HT1080 (cell line): ENCODE measurements at regions not wholly inside any gene's neighbourhood (a gene's known extent, or its start where the extent isn't known, plus 50 kb on each side); places are given as distances from the start of the nearest gene placed in this dataset.
A peak's percentile ranks its signal among the peaks of the same experiment; 100 is the strongest.

Experiments
- DNase-seq: peaks from one replicate; pipeline ENCODE4 v3.0.0-alpha.2; 2015; ENCODE audit warnings: low read depth

DNA sequence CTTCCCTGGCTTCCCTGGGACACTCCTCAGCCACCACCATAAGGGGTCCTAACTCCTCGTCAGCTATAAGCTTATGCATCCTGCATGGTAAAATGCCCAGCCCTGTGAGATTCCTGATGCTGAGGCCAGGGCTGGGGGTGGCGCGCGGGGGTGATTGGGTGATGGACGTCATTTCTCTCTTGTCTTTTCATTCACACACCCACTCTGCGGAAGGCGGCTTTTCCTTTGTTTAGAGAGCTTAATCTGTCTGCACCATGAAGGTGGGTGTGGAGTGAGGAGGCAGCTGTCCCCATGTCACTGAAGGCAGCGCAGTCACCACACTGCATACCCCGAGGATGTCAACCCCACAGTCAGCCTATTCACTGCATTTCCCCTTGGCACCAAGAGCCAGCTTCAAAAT, 110.0 kb upstream of the NSMCE3 start:
- DNase-seq = no peak

DNA sequence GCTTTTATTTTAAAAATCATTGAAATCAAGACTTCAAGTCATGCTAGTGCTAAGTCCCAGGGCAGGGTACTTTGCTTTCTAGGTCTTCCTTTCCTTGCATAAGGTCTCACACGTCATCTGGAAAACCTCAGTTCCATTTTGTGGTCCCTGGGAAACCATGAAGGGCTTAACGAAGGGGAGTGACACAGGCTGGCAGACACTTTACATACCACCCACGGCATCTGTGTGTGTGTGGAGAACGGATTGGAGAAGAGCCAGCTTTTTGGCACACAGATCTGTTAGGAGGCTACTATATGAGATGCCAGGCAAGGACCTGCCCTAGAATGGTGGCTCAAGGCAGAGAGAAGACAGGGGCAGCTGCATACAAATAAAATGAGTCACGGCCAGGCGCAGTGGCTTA, 107.5 kb upstream of the NSMCE3 start:
- DNase-seq = no peak

DNA sequence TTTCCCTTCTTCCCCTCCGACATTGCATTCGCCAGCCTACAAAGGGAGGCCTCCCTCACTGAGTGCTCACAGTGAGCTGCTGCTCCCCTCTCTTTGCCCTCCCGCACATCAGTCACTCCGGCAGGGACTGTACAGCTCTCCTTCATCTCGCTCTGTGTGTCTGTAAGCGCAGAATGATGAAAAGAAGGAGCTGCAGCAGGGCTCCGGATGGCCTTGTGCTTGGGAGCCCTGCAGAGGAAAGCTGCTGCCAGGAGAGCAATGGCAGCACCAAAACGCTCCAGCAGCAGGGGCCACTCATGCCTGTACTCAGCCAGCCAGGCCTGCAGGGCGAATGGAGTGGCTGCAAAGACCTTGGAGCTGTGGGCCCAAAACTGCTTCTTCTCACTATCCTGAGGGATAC, 107.0 kb upstream of the NSMCE3 start:
- no peak for DNase-seq

DNA sequence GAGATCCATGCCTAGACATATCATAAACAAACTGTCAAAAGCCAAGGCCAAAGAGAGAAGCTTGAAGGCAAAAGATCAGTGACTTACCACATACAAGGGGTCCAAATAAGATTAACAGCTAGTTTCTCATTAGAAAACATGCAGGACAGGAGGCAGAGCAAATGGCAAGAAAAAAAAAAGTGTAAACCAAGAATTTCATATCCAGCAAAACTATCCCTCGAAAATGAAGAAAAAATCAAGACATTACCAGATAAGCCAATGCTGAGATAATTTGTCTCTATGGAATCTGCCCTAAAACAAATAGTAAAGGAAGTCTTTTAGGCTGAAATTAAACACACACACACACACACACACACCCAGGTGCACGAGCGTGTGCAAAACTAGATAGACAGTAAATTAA, 99.6 kb upstream of the NSMCE3 start:
- DNase-seq = no peak

DNA sequence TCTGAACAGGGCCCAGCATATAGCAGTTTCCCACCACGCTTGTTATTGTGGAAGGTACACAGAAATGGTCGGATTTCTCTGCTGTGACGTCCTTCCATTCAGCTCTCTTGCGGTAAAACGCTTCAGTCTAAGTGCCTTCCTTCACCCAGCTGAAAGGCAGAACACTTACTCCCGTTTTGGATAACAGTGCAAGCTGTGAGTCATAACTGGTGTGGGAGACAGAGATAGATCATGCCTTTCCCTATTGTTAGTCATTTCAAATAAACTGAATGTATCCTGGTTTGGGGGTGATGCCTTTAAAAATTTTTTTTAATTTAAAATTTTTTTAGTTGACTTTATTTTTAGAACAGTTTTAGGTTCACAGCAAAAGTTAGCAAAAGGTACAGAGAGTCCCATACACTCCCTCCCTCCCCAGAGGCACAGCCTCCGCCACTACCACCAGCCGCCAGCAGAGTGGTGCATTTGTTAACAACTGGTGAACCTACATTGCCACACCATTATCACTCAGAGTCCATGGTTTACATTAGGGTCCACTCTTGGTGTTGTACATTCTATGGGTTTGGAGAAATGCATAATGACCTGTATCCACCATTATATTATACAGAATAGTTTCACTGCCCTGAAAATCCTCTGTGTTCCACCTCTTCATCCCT, 94.9 kb upstream of the NSMCE3 start:
- peak; percentile 61 for DNase-seq

DNA sequence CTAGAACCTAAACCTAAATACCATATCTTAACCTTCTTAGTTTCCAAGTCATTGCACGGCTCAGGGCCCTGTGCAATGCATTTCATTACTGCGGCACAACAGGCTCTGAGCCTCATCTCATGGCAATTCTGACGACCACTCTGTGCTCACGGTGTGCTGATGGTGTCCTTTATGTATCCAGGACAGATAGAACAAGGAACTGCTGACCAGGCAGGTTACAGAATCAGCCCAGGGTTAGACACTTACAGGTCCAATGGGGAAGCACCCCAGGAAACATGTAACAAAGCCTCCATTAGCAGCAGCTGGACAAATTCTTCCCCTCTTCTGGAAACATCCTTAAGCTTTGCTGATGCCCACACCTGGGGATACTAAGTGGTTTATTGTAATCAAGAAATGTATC, 91.9 kb upstream of the NSMCE3 start:
- DNase-seq = no peak

DNA sequence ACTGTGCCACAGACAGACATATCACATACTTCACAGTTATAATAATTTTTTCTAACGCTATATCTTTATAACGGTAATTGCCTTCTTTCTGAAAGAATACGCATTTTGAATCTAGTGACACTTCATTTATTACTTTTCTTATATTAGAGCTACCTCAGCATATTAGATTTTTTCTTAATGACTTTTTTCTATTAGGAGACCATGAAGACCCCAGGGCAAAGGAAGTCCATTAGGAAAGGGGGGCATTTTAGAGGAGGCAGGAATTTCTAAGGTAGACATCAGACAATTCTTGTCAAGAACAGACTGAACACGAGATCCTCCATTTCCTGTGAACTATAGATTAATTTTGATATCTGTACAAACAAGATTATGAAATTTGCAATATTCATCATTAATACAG, 90.5 kb upstream of the NSMCE3 start:
- no peak for DNase-seq

DNA sequence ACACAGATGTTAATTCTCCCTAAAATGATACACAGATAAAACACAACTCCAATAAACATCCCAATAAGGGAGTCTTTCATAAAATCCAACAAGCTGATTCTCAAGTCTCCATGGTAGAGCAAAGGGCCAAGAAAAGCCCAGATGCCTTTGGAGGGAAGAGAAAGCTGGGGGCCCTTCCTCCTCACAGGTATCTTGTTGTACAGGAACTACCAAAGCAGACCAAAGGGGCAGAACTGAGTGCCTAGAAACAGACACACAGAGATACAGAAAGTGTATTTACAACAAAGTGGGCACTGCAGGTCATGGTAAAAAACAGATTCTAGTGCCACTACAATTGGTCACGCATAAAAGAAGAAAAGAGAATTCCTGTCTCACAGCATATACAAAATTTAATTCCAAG, 87.2 kb upstream of the NSMCE3 start:
- DNase-seq = no peak

DNA sequence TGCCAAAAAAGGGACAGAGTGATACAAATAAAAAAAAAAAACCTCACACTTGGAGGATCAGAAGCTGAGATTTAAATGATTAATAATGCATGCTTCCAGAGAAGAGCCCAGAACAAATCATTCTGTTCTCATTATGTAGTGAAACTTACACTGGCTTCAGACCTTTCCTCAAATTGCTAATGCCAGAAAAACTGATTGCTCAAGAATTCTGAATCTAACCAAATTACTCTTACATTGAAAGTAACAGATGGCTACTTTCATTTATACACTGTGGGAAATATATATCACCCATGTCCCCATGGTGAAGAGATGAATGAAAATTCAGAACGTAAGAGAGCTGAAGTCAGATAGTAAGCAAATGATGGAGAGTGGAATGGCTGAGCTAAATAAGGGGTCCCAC, 85.9 kb upstream of the NSMCE3 start:
- DNase-seq = no peak

DNA sequence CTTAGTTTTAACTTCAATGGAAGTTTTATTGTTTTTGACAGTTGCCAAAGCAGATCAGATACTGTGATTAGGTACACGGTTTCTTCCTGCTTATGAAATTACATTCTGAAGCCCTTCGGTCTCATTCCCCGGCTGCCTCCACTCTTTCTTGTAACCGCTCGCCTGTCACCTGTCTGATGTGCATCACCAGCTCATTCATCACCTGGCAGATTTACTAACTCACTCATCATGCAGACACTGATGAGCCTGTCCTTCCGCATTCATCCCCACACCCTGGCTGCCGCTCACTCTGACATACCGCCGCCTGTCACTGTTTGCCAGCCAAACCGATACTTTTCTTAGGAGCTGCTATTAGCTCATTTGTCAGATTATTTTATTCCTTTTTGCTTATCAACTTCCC, 82.8 kb upstream of the NSMCE3 start:
- DNase-seq = no peak

DNA sequence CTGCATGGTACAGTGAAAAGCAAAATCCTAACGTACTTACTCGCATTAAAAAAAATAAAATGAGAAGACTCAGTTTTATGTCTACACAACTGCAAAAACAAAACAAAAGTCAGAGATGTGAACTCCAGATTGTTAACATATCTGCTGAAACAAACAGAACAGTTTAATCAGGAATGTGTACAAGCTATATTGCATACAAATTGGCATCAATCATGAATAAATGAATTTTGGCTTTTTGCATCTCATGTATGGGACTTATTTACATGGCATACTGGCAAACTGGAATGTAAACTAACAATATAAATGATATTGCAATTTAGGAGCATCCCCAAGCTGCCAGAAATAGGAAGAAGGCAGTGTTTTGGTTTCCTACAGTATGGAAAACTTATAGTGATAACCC, 79.6 kb upstream of the NSMCE3 start:
- no peak for DNase-seq

DNA sequence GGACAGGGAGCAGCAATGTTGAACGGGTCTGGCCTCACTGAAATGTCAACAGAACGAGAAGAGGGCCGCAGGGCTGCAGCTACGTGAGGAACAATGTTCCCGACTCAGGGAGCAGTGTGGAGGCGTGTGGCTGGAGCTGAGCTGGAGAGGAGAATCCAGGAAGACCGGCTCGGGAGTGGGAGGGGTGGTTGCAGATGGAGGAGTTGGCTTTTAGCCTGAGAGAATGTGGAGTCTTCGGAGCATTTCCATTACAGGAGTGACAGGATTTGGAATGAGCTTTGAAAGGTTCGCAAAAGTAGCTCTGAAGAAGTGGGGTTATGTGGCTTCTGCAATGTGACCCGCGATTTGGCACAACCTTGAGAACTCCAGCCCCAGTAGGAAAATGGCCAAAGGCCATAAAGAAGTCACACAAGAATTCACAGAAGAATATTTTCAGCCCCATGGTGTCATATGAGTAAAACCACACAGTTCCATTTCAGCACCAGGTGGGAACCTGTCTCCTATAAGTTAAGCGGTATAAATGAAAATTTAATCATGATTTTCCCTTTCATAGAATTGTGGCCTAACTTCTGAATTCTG, 78.8 kb upstream of the NSMCE3 start:
- no peak for DNase-seq

DNA sequence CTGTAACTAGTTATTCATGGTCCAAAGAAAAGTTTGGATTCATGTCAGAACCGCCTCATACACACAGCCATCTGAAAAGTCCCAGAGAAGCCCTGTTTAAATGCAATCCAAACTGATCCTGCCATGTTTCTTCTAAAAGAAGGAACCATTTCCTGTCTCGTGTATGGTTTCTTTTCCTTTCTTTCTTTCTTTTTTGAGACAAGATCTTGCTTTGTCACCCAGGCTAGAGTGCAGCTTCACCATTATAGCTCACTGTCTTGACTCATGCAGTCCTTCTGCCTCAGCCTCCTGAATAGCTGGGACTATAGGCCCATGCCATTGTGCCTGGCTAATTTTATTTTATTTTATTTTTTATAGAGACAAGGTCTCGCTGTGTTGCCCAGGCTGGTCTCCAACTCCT, 77.4 kb upstream of the NSMCE3 start:
- no peak for DNase-seq

DNA sequence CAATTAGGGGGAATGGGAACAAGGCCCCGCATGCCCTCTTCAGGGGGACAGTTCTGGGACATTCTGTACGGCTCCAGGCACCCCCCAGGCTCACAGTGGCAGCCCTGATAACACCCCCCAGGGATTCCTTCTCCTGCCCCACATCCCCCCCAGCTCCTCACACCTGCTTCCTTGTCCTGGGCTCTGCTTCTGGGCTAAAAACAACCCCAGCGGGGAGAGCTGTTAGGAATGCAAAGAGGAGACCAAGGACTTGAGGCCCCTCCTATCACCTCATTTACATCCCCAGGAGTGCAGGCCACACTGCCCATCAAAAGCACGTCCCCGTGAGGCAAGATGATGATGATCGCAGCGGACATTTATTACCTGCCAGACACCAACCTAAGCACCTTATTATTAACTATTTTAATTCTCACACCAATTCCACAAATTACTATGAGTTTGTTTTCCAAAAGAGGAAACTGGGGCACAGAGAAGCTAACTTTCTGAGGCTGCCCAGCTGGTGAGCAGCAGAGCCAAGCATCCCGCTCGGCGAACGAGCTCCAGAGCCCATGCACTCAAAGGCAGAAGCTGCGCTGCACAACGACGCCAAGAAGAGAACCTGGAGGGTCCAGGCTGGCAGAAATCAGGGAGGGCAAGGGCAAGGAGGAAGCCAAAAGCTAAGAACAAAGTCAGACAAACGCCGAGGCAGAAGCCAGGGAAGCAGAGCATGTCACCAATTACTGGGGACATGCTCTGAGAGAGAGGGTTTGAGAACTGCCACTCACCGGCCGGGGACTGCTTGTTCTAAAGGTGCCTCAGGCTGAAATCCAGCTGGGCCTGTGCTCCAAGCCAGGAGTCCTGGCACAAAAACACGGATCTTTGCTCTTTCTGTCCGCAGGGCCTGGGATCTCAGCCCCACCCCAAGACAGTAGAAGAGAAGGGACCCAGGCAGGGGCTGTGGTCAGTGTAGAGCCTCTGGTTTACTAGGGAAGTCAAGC, 76.2 kb upstream of the NSMCE3 start:
- no peak for DNase-seq

DNA sequence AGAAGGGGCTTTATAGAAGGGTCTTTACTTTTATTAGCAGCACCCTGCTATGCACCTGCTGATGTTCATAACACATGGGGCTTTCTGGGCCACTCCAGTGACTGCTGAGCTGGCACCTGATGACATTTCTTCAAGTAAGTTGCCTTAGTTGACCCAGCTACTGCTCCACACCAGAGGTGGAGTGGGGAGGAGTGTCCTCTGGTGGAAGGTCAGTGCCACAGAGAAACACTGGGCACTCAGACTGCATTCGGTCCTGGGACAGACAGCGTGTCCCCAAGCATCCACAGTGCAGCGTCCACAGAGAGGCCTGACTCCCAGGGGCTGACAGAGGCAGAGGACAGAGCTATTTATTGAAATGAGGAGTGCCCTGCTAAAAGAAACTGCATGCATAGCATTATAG, 74.9 kb upstream of the NSMCE3 start:
- DNase-seq = no peak

DNA sequence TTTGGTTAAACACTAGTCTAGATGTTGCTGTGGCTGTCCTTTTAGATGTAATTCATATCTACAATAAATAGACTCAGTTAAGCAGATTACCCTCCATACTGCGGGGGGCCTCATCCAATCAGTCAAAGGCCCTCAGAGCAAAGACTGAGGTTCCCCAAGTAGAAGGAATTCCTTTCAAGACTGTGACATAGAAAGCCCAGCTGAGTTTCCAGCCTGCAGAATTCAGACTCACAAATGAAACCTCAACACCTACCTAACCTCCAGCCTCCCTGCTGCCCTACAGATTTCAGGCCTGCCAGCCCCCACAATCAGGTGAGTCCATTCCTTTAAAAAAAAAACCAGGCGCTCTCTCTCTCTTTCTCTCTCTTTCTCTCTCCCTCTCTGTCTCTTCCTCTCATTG, 73.6 kb upstream of the NSMCE3 start:
- DNase-seq = no peak

DNA sequence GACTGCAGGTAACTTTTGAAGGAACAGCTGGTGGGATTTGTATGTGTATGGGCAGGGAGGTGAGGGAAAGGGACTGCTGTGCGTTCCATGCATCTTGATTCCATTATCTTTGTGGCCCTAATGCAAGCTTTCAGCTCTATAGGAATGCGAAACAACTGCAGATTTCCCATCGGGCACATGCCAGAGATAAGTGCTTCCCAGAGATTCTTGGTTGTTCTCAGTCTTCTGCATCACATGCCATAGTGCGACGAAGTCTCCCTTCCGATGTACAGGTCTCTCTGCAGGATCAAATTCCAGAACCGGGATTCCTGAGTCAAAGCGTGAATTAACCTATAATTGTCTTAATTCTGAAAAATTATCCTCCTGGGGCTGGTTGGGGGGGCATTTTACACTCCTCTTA, 72.6 kb upstream of the NSMCE3 start:
- no peak for DNase-seq

DNA sequence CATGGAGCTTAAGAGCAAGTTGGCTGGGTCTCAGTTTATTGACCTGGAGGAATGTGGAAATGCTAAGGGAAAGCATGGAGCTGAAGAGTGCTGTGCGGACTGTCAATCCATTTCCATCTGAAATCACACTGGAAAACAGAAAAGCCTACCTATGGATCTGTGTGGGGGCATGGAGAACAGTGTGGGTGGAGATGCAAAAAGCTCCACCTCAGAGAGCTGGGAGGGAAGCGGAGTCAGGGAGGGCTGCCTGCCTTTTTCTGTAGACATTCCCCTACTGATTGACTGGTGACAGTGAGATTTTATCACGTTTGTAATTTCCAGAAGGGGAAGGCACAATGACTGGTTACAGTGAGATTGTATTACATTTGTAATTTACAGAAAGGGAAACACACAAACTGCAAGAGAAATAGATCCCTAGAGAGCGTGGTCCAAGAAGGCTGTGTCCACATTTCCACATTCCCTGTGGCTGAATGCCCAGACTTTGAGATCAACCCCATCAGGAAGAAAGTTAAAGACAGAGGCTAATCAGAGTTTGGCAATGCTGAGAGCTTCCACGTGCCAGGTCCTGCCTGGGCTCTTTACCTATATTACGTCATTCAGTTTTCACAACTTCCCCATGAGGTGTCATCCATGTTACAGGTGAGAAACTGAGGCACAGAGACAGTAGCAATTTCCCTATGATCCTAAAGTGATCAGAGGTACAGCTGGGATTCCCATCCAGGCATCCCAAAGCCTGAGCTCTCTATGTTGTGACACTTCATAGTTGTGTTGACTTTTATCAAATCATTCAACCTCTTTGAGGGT, 67.7 kb upstream of the NSMCE3 start:
- DNase-seq = no peak

DNA sequence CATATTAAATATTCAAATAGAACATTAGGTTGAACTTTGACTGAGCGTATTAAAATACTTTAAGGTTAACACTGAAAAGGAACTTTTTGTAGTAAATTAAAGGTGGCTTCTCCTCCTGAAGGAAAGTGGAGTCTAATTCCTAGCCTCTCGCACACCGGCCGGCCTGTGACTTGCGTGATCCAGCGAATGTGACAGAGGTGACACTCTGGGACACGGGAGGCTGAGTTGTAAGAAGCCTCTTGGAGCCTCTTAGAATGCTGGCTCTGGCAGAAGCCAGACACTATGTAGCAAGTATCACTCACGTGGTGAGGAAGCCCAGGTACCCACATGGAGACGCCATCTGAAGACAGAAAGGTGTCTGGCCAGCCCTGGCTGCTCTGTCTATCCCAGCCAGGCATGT, 64.9 kb upstream of the NSMCE3 start:
- no peak for DNase-seq

DNA sequence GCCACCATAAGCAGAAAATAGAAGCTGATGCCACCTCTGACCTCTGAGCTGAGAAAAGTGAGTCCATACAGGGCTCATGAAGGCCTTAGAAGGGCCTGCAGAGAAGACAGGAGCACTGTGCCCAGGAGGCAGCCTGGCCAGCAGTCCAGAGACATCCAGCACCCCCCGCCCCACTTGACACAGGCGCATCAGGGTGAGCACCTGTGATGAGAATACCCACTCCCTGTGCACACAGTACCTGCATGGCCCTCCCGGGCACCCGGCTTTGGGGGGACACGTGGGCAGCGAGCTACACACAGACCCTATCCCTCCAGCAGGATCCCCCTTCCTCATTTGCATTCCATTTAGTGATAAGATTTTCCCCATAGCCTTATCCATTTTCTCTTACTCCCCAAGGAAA, 63.6 kb upstream of the NSMCE3 start:
- DNase-seq = no peak

DNA sequence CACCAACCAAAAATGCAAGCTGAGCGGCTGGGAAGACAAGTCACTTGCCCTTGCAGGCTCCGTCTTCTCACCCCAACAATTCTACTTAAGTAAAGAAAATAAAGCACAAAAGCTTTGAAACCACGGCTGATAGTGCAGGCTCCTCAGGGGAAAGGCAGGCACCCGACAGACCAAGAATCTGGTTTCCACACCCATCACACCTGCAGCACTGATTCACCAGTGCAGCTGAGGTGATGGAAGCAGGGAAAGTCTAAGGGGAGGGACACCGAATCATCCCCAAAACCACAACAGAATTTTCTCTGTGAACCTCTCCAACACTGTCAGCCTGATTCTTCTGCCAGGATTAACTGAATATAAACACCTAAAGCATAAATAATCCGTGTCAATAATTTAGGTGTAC, 62.0 kb upstream of the NSMCE3 start:
- no peak for DNase-seq

DNA sequence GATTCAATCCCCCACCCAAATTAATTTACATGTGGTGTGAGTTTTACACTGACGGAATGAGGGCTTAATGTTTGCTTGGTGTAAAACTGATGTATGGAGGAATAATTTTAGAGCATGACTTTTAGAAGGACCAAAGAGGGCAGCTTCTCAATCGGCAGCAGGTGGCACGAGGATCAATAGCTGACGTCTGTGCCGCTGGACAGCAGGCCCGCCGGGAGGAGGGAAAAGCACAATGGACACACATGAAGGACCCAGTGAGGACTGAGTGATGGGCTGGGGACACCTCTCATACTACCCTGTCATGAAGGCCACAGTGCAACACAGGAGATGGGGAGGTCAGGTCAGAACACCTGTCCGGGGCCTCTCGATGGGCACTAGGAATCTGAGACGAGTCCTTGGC, 61.4 kb upstream of the NSMCE3 start:
- no peak for DNase-seq
